Mesenchymal stem cell (in vitro differentiated cells and primary cell): ENCODE measurements at regions not wholly inside any gene's neighbourhood (a gene's known extent, or its start where the extent isn't known, plus 50 kb on each side); places are given as distances from the start of the nearest gene placed in this dataset.
A peak's percentile ranks its signal among the peaks of the same experiment; 100 is the strongest.

Source experiments
- DNase-seq: peaks from one replicate; pipeline ENCODE4 v3.0.0-alpha.2; 2013
- H2AFZ ChIP-seq: one replicate; pipeline ENCODE4 v1.6.1; 2013; ENCODE audit warnings: low read depth, mild to moderate bottlenecking, control low read depth, inconsistent platforms, low read length, moderate library complexity
- H2AK5ac ChIP-seq: 2 replicates; pipeline ENCODE4 v1.6.1; 2013; ENCODE audit warnings: low read length, moderate library complexity, mild to moderate bottlenecking, inconsistent platforms; ENCODE audit not compliant: severe bottlenecking
- H2BK120ac ChIP-seq: one replicate; pipeline ENCODE4 v1.6.1; 2013; ENCODE audit warnings: low read depth, mild to moderate bottlenecking, inconsistent platforms, low read length, moderate library complexity
- H2BK12ac ChIP-seq, 2 experiments: one replicate each; pipeline ENCODE4 v1.6.1; 2013; ENCODE audit warnings: inconsistent platforms in 2 of 2, low read length in 2 of 2, mild to moderate bottlenecking in 2 of 2, moderate library complexity in 2 of 2, control low read depth in 1 of 2
- H2BK15ac ChIP-seq: one replicate; pipeline ENCODE4 v1.6.1; 2013; ENCODE audit warnings: mild to moderate bottlenecking, low read depth, inconsistent platforms; ENCODE audit not compliant: poor library complexity, severe bottlenecking
- H2BK5ac ChIP-seq: 2 replicates; pipeline ENCODE4 v1.6.1; 2013; ENCODE audit warnings: low read depth, mild to moderate bottlenecking, low read length, control low read depth, inconsistent platforms; ENCODE audit not compliant: poor library complexity, severe bottlenecking
- H3K14ac ChIP-seq, 2 experiments: one replicate each; pipeline ENCODE4 v1.6.1; 2013; ENCODE audit warnings: inconsistent platforms in 2 of 2, low read length in 2 of 2, control low read depth in 1 of 2, mild to moderate bottlenecking in 1 of 2, moderate library complexity in 1 of 2
- H3K18ac ChIP-seq, 2 experiments: one replicate each; pipeline ENCODE4 v1.6.1; 2013; ENCODE audit warnings: inconsistent platforms in 2 of 2, low read length in 2 of 2, control low read depth in 1 of 2, low read depth in 1 of 2, mild to moderate bottlenecking in 1 of 2
- H3K23ac ChIP-seq, 2 experiments: one replicate each; pipeline ENCODE4 v1.6.1; 2013; ENCODE audit warnings: inconsistent platforms in 2 of 2, low read length in 2 of 2, mild to moderate bottlenecking in 2 of 2, moderate library complexity in 2 of 2, control low read depth in 1 of 2
- H3K27ac ChIP-seq: 2 replicates; pipeline ENCODE4 v1.5.1; 2013; ENCODE audit warnings: mild to moderate bottlenecking, moderate library complexity, low read length, control low read depth, inconsistent platforms; ENCODE audit not compliant: poor library complexity, severe bottlenecking
- H3K27me3 ChIP-seq, 2 experiments: 2 replicates each; pipeline versions ENCODE4 v1.6.1 to v1.7.0; 2013; ENCODE audit warnings: low read length in 2 of 2, mild to moderate bottlenecking in 2 of 2, moderate library complexity in 2 of 2, control low read depth in 1 of 2, inconsistent platforms in 1 of 2; ENCODE audit not compliant: control insufficient read depth in 1 of 2, insufficient read depth in 1 of 2
- H3K36me3 ChIP-seq, 2 experiments: 2 replicates each; pipeline versions ENCODE4 v1.6.1 to v1.7.0; 2013; ENCODE audit warnings: low read length in 2 of 2, control low read depth in 1 of 2, inconsistent platforms in 1 of 2, low read depth in 1 of 2, mild to moderate bottlenecking in 1 of 2; ENCODE audit not compliant: insufficient read depth in 2 of 2, control insufficient read depth in 1 of 2
- H3K4ac ChIP-seq, 2 experiments: one replicate each; pipeline ENCODE4 v1.6.1; 2013; ENCODE audit warnings: inconsistent platforms in 2 of 2, low read length in 2 of 2, mild to moderate bottlenecking in 2 of 2, moderate library complexity in 2 of 2, control low read depth in 1 of 2, low read depth in 1 of 2
- H3K4me1 ChIP-seq: 2 replicates; pipeline ENCODE4 v1.6.1; 2013; ENCODE audit warnings: low read depth, low read length, control low read depth; ENCODE audit not compliant: control insufficient read depth, insufficient read depth
- H3K4me2 ChIP-seq: 2 replicates; pipeline ENCODE4 v1.6.1; 2013; ENCODE audit warnings: low read length, mild to moderate bottlenecking, inconsistent platforms; ENCODE audit not compliant: poor library complexity, severe bottlenecking
- H3K4me3 ChIP-seq, 2 experiments: 2 replicates each; pipeline versions ENCODE4 v1.5.1 to v1.7.0; 2013; ENCODE audit warnings: low read length in 2 of 2, mild to moderate bottlenecking in 2 of 2, control low read depth in 1 of 2, low read depth in 1 of 2; ENCODE audit not compliant: insufficient read depth in 1 of 2
- H3K79me1 ChIP-seq: replicated peaks from 2 replicates; pipeline ENCODE4 v1.6.1; 2013; ENCODE audit warnings: mild to moderate bottlenecking, control low read depth, low read length, inconsistent platforms; ENCODE audit not compliant: poor library complexity, severe bottlenecking
- H3K9ac ChIP-seq: 2 replicates; pipeline ENCODE4 v1.7.0; 2013; ENCODE audit warnings: mild to moderate bottlenecking, low read length, moderate library complexity
- H3K9me3 ChIP-seq: 2 replicates; pipeline ENCODE4 v1.7.0; 2013; ENCODE audit warnings: mild to moderate bottlenecking, low read length; ENCODE audit not compliant: control insufficient read depth
- H4K8ac ChIP-seq: one replicate; pipeline ENCODE4 v1.6.1; 2013; ENCODE audit warnings: inconsistent platforms, mild to moderate bottlenecking, low read length, moderate library complexity
- H4K91ac ChIP-seq: one replicate; pipeline ENCODE4 v1.6.1; 2013; ENCODE audit warnings: mild to moderate bottlenecking, low read length, inconsistent platforms
- WGBS: methylation state at CpG from one replicate; pipeline ENCODE4 v1.1.7; 2013; ENCODE audit warnings: mixed read lengths; 5-methylcytosine and 5-hydroxymethylcytosine counted together

DNA sequence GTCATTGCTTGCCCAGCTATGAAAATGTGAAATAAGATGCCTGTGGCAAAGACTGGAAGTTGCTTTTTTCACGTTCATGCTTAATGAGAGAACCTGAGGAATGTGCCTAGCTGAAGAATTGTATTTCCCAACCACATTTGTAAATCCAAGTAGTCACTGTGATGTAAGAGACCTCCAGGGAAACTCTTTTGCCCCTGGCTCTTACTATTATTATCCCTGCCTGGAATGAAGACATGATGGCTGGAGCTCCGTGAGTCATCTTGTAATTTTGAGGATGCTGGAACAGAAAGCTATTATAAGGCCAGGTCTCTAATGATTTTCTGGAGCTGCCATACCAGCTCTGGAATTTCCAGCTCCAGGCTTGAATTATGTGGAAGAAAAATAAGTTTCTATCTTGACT, 894.3 kb downstream of the DIAPH3 start:
- WGBS, result 35% methylated on average over 2 of the region's 2 CpGs
- no peak overlapping the region for H3K23ac ChIP-seq

DNA sequence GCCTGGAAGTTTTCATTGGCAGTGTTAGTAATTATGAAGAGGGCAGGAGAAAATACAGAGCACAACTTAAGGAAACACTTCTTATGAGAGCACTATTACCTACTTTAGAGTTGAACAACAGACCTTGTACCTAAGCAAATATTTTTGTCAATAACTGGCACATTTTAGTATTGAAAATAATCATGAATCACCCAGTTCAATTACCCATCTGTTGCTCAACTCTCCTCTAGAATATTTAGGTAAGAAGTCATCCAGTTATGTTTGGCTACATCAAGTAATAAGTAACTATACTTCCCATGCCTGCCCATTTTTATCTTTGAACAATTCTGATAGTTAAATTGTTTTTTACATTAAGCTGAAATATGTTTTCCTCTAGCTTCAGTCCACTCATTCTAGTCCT, 893.4 kb downstream of the DIAPH3 start:
- H2BK5ac ChIP-seq, result no peak overlapping the region
- H2AK5ac ChIP-seq, result no peak overlapping the region
- no peaks in the 10 kb centered on the region for H3K27me3 ChIP-seq
- H3K4me1 ChIP-seq, result no peaks in the 10 kb centered on the region
- no peak overlapping the region for H3K9ac ChIP-seq
- H2AFZ ChIP-seq, result no peak overlapping the region
- no peak overlapping the region for H4K8ac ChIP-seq
- H3K4me3 ChIP-seq, result no peak overlapping the region
- DNase-seq, result no peak
- H2BK120ac ChIP-seq, result no peak overlapping the region
- H3K27ac ChIP-seq, result no peak overlapping the region
- no peak overlapping the region for H3K4ac ChIP-seq
- no peak overlapping the region for H2BK15ac ChIP-seq
- H3K79me1 ChIP-seq, result no peaks in the 10 kb centered on the region
- H3K4me2 ChIP-seq, result no peak overlapping the region
- no peak overlapping the region for H4K91ac ChIP-seq
- no peaks in the 10 kb centered on the region for H3K36me3 ChIP-seq
- H3K14ac ChIP-seq, result no peak overlapping the region
- no peak overlapping the region for H3K23ac ChIP-seq
- no peak overlapping the region for H3K18ac ChIP-seq
- H3K9me3 ChIP-seq, result no peaks in the 10 kb centered on the region
- H2BK12ac ChIP-seq, result no peak overlapping the region

More for the DNA sequence above, 894.3 kb downstream of the DIAPH3 start:
- Histone ChIP-seq H3K4me1 (no peaks in the 10 kb centered on the region), H2BK12ac (no peak overlapping the region), H3K4me2 (no peak overlapping the region), H3K9me3 (no peaks in the 10 kb centered on the region), H3K14ac (no peak overlapping the region), H3K18ac (peak overlapping the region in 1 of 2 experiments; percentile 52), H2AK5ac (no peak overlapping the region), H3K27me3 (no peaks in the 10 kb centered on the region), H2BK120ac (no peak overlapping the region), H2AFZ (no peak overlapping the region), H2BK15ac (no peak overlapping the region), H3K4ac (no peak overlapping the region), H3K9ac (no peak overlapping the region), H3K27ac (no peak overlapping the region), H3K36me3 (no peaks in the 10 kb centered on the region), H3K4me3 (no peak overlapping the region), H3K79me1 (no peaks in the 10 kb centered on the region), H4K8ac (no peak overlapping the region), H2BK5ac (no peak overlapping the region), H4K91ac (no peak overlapping the region)
- DNase-seq, result peak; percentile 93

GRCh38 chr13:59274958-59275727, 888.6 kb downstream of the DIAPH3 start:
- no peak overlapping the region for H4K8ac ChIP-seq
- H3K79me1 ChIP-seq, result no peaks in the 10 kb centered on the region
- WGBS, result 0% methylated on average over 1 of the region's 1 CpG

GRCh38 chr13:59276436-59276835, 887.3 kb downstream of the DIAPH3 start:
- no peak overlapping the region for H3K18ac ChIP-seq
- H2BK5ac ChIP-seq, result no peak overlapping the region
- no peak overlapping the region for H3K4me3 ChIP-seq
- no peaks in the 10 kb centered on the region for H3K27me3 ChIP-seq
- H2BK12ac ChIP-seq, result no peak overlapping the region
- no peak overlapping the region for H2BK15ac ChIP-seq
- no peak overlapping the region for H2AK5ac ChIP-seq
- H3K4me2 ChIP-seq, result no peak overlapping the region
- H3K9me3 ChIP-seq, result no peaks in the 10 kb centered on the region
- no peak overlapping the region for H4K91ac ChIP-seq
- H3K4ac ChIP-seq, result no peak overlapping the region
- H3K4me1 ChIP-seq, result no peaks in the 10 kb centered on the region
- no peak overlapping the region for H4K8ac ChIP-seq
- DNase-seq, result peak; percentile 77
- no peak overlapping the region for H3K9ac ChIP-seq
- H3K14ac ChIP-seq, result no peak overlapping the region
- no peak overlapping the region for H2AFZ ChIP-seq
- H3K36me3 ChIP-seq, result no peaks in the 10 kb centered on the region
- no peak overlapping the region for H2BK120ac ChIP-seq
- no peak overlapping the region for H3K27ac ChIP-seq
- no peak overlapping the region for H3K23ac ChIP-seq
- no peaks in the 10 kb centered on the region for H3K79me1 ChIP-seq

More at GRCh38 chr13:59274958-59275727, 888.6 kb downstream of the DIAPH3 start:
- Histone ChIP-seq H3K4ac (no peak overlapping the region), H3K4me3 (no peak overlapping the region), H2BK15ac (no peak overlapping the region), H3K18ac (no peak overlapping the region), H3K9me3 (no peaks in the 10 kb centered on the region), H3K14ac (no peak overlapping the region), H3K27ac (no peak overlapping the region), H2BK120ac (no peak overlapping the region), H2BK5ac (no peak overlapping the region), H3K4me1 (no peaks in the 10 kb centered on the region), H3K23ac (no peak overlapping the region), H4K91ac (no peak overlapping the region), H3K4me2 (no peak overlapping the region), H3K27me3 (no peaks in the 10 kb centered on the region), H3K36me3 (no peaks in the 10 kb centered on the region), H2AK5ac (no peak overlapping the region), H2BK12ac (no peak overlapping the region), H2AFZ (peak overlapping the region; percentile 51), H3K9ac (no peak overlapping the region)
- DNase-seq, result no peak
